ENCODE measurements at regions not wholly inside any gene's neighbourhood (a gene's known extent, or its start where the extent isn't known, plus 50 kb on each side); places are given as distances from the start of the nearest gene placed in this dataset.

GRCh38 chr2:237244976-237245646, 159.4 kb downstream of the COPS8 start:
- WGBS, 2 donors = 74 to 75% methylated on average over 3 of the region's 3 CpGs
- no peak for TF ChIP-seq POLR2A (IDR thresholded peaks at IDR 0.05)
- TF ChIP-seq, protein P1, sequence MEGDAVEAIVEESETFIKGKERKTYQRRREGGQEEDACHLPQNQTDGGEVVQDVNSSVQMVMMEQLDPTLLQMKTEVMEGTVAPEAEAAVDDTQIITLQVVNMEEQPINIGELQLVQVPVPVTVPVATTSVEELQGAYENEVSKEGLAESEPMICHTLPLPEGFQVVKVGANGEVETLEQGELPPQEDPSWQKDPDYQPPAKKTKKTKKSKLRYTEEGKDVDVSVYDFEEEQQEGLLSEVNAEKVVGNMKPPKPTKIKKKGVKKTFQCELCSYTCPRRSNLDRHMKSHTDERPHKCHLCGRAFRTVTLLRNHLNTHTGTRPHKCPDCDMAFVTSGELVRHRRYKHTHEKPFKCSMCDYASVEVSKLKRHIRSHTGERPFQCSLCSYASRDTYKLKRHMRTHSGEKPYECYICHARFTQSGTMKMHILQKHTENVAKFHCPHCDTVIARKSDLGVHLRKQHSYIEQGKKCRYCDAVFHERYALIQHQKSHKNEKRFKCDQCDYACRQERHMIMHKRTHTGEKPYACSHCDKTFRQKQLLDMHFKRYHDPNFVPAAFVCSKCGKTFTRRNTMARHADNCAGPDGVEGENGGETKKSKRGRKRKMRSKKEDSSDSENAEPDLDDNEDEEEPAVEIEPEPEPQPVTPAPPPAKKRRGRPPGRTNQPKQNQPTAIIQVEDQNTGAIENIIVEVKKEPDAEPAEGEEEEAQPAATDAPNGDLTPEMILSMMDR (IDR thresholded peaks at IDR 0.05) = no peak
- Histone ChIP-seq H3K27ac (peak overlapping the region in 3 of 4 donors; percentile 30 to 73 (median 55)), H3K27me3 (no peaks in the 10 kb centered on the region), H3K4me1 (no peaks in the 10 kb centered on the region), H3K9me3 (peaks cover 0 to 12% (median 12%) of the 10 kb centered on the region in 3 donors), H3K4me3 (no peak overlapping the region), H3K36me3 (no peaks in the 10 kb centered on the region)
- no peak for DNase-seq
- intact Hi-C loops (cut with DNase I) = no loop called here

GRCh38 chr2:237250599-237250998, 163.4 kb downstream of the COL6A3 start:
- Histone ChIP-seq H3K4me3 (no peak overlapping the region), H3K27ac (no peak overlapping the region), H3K9me3 (no peaks in the 10 kb centered on the region), H3K36me3 (no peaks in the 10 kb centered on the region), H3K4me1 (peaks cover 0 to 18% (median 0%) of the 10 kb centered on the region in 3 donors), H3K27me3 (no peaks in the 10 kb centered on the region)
- no peak for TF ChIP-seq POLR2A (IDR thresholded peaks at IDR 0.05)
- TF ChIP-seq, protein P1 (IDR thresholded peaks at IDR 0.05) = no peak
- intact Hi-C loops (cut with DNase I) = no loop called here
- no peak for DNase-seq
- 88% methylated on average over 3 of the region's 3 CpGs for WGBS, 2 donors

- peaks cover 0 to 23% (median 0%) of the 10 kb centered on the region in 3 donors for H3K4me1 ChIP-seq
- H3K9me3 ChIP-seq = no peaks in the 10 kb centered on the region
- DNase-seq = no peak
- no peak overlapping the region for H3K4me3 ChIP-seq
- peaks cover 0 to 7% (median 0%) of the 10 kb centered on the region in 4 donors for H3K27me3 ChIP-seq
- no peaks in the 10 kb centered on the region for H3K36me3 ChIP-seq
- H3K27ac ChIP-seq = no peak overlapping the region
- intact Hi-C loops (cut with DNase I) = no loop called here
- WGBS, 2 donors = 49 to 63% methylated on average over 2 of the region's 2 CpGs
- TF ChIP-seq POLR2A (IDR thresholded peaks at IDR 0.05) = no peak
Observed at GRCh38 chr2:237251986-237252385, 162.0 kb downstream of the COL6A3 start.

- 41 to 52% methylated on average over 6 of the region's 6 CpGs for WGBS, 2 donors
- no peaks in the 10 kb centered on the region for H3K36me3 ChIP-seq
- no peak for DNase-seq
- TF ChIP-seq, protein P1 (IDR thresholded peaks at IDR 0.05) = no peak
- TF ChIP-seq POLR2A (IDR thresholded peaks at IDR 0.05) = no peak
- peaks cover 0 to 7% (median 0%) of the 10 kb centered on the region in 4 donors for H3K27me3 ChIP-seq
- intact Hi-C loops (cut with DNase I) = no loop called here
- peaks cover 0 to 35% (median 4%) of the 10 kb centered on the region in 3 donors for H3K4me1 ChIP-seq
- no peak overlapping the region for H3K4me3 ChIP-seq
- H3K9me3 ChIP-seq = no peaks in the 10 kb centered on the region
- H3K27ac ChIP-seq = peak overlapping the region in 2 of 4 donors; percentile 59 to 76
Observed at GRCh38 chr2:237253046-237253702, 160.8 kb downstream of the COL6A3 start.

GRCh38 chr2:237254369-237254861, 159.5 kb downstream of the COL6A3 start:
- intact Hi-C loops (cut with DNase I) = no loop called here
- peaks cover 0 to 7% (median 0%) of the 10 kb centered on the region in 4 donors for H3K27me3 ChIP-seq
- no peak for DNase-seq
- WGBS, 2 donors = 19 to 35% methylated on average over 2 of the region's 2 CpGs
- H3K27ac ChIP-seq = peak overlapping the region; percentile 4 to 76 (median 68)
- peaks cover 0 to 45% (median 4%) of the 10 kb centered on the region in 3 donors for H3K4me1 ChIP-seq
- H3K9me3 ChIP-seq = no peaks in the 10 kb centered on the region
- H3K36me3 ChIP-seq = no peaks in the 10 kb centered on the region
- H3K4me3 ChIP-seq = no peak overlapping the region
- TF ChIP-seq, protein P1 (IDR thresholded peaks at IDR 0.05) = no peak
- TF ChIP-seq POLR2A (IDR thresholded peaks at IDR 0.05) = no peak

Data from esophagus squamous epithelium (tissue), 5 donors.